Activated naive CD4-positive, alpha-beta T cell treated with anti-CD3 and anti-CD28 coated beads for 36 hours (primary cell): ENCODE measurements at regions not wholly inside any gene's neighbourhood (a gene's known extent, or its start where the extent isn't known, plus 50 kb on each side); places are given as distances from the start of the nearest gene placed in this dataset.

Experiments
- CTCF ChIA-PET: fragments of 350-600 bp; sonication (Branson Sonifier 250); formaldehyde crosslinking; loops from one replicate; lab custom pipeline; 2021; ENCODE audit warnings: antibody characterized with exemption; lab: Charles Lee
- DNase-seq: peaks from one replicate; pipeline ENCODE4 v3.0.0-alpha.2; 2020
- H3K27ac Mint-ChIP-seq: one replicate; pipeline ENCODE4 v1.8.0; 2021; ENCODE audit warnings: mild to moderate bottlenecking, mixed read lengths
- H3K27me3 Mint-ChIP-seq: one replicate; pipeline ENCODE4 v1.8.0; 2021; ENCODE audit warnings: low read depth, mixed read lengths
- H3K36me3 Mint-ChIP-seq: one replicate; pipeline ENCODE4 v1.8.0; 2021; ENCODE audit warnings: low read depth, mixed read lengths
- H3K4me1 Mint-ChIP-seq: one replicate; pipeline ENCODE4 v1.8.0; 2021; ENCODE audit warnings: low read depth, mixed read lengths
- H3K4me3 Mint-ChIP-seq: one replicate; pipeline ENCODE4 v1.8.0; 2021; ENCODE audit warnings: mild to moderate bottlenecking, moderate library complexity, mixed read lengths
- H3K9me3 Mint-ChIP-seq: one replicate; pipeline ENCODE4 v1.8.0; 2021; ENCODE audit warnings: mixed read lengths
- intact Hi-C: fragments of 100-400 bp; cut with micrococcal nuclease; formaldehyde crosslinking; loops from one replicate; pipeline ENCODE4 v1.15.1; 2023

- CTCF ChIA-PET: no interaction called here
- no peaks in the 10 kb centered on the region for H3K36me3 Mint-ChIP-seq
- H3K27me3 Mint-ChIP-seq: peaks cover 7% of the 10 kb centered on the region
- H3K27ac Mint-ChIP-seq: no peak overlapping the region
- H3K9me3 Mint-ChIP-seq: no peaks in the 10 kb centered on the region
- H3K4me3 Mint-ChIP-seq: no peak overlapping the region
- no peaks in the 10 kb centered on the region for H3K4me1 Mint-ChIP-seq
- intact Hi-C loops: no loop called here
- no peak for DNase-seq
Measured at GRCh38 chr6:99838607-99839006, 155.4 kb downstream of the MCHR2 start.

GRCh38 chr6:99841297-99841696, 152.7 kb downstream of the MCHR2 start:
- H3K9me3 Mint-ChIP-seq: no peaks in the 10 kb centered on the region
- CTCF ChIA-PET: interaction anchor here (1.6 kb wide), 1 partner anchor 27 kb away, joined by 4 read pairs; no protein-coding TSS in a partner anchor
- intact Hi-C loops: no loop called here
- no peak overlapping the region for H3K4me3 Mint-ChIP-seq
- H3K27me3 Mint-ChIP-seq: peaks cover 10% of the 10 kb centered on the region
- no peaks in the 10 kb centered on the region for H3K4me1 Mint-ChIP-seq
- no peaks in the 10 kb centered on the region for H3K36me3 Mint-ChIP-seq
- DNase-seq: no peak
- no peak overlapping the region for H3K27ac Mint-ChIP-seq

- no peaks in the 10 kb centered on the region for H3K4me1 Mint-ChIP-seq
- CTCF ChIA-PET: no interaction called here
- intact Hi-C loops: no loop called here
- H3K36me3 Mint-ChIP-seq: no peaks in the 10 kb centered on the region
- H3K27ac Mint-ChIP-seq: no peak overlapping the region
- no peaks in the 10 kb centered on the region for H3K9me3 Mint-ChIP-seq
- no peak overlapping the region for H3K4me3 Mint-ChIP-seq
- no peak for DNase-seq
- H3K27me3 Mint-ChIP-seq: peaks cover 18% of the 10 kb centered on the region
Measured at GRCh38 chr6:99846006-99846405, 148.0 kb downstream of the MCHR2 start.

- no peak overlapping the region for H3K4me3 Mint-ChIP-seq
- DNase-seq: no peak
- peaks cover 19% of the 10 kb centered on the region for H3K27me3 Mint-ChIP-seq
- CTCF ChIA-PET: interaction anchor here (0.8 to 1.3 kb wide), 2 partner anchors 17 to 19 kb away, joined by 3 to 4 read pairs; no protein-coding TSS in a partner anchor
- intact Hi-C loops: no loop called here
- no peaks in the 10 kb centered on the region for H3K36me3 Mint-ChIP-seq
- no peaks in the 10 kb centered on the region for H3K4me1 Mint-ChIP-seq
- no peak overlapping the region for H3K27ac Mint-ChIP-seq
- H3K9me3 Mint-ChIP-seq: no peaks in the 10 kb centered on the region
Measured at GRCh38 chr6:99850841-99851240, 143.2 kb downstream of the MCHR2 start.

GRCh38 chr6:99852031-99852430, 142.0 kb downstream of the MCHR2 start:
- Mint-ChIP-seq H3K4me1 (no peaks in the 10 kb centered on the region), H3K27ac (no peak overlapping the region), H3K36me3 (no peaks in the 10 kb centered on the region), H3K27me3 (peaks cover 25% of the 10 kb centered on the region), H3K9me3 (no peaks in the 10 kb centered on the region), H3K4me3 (no peak overlapping the region)
- no peak for DNase-seq
- CTCF ChIA-PET: no interaction called here
- intact Hi-C loops: no loop called here

GRCh38 chr6:99867026-99867425, 127.0 kb downstream of the MCHR2 start:
- no peak for DNase-seq
- intact Hi-C loops: no loop called here
- no peak overlapping the region for H3K27ac Mint-ChIP-seq
- H3K4me3 Mint-ChIP-seq: no peak overlapping the region
- H3K9me3 Mint-ChIP-seq: no peaks in the 10 kb centered on the region
- H3K36me3 Mint-ChIP-seq: no peaks in the 10 kb centered on the region
- CTCF ChIA-PET: interaction anchor here (1.5 to 4.5 kb wide), 4 partner anchors 19 to 233 kb away, joined by 5 to 34 read pairs (median 10); no protein-coding TSS in a partner anchor
- H3K4me1 Mint-ChIP-seq: peaks cover 5% of the 10 kb centered on the region
- peaks cover 26% of the 10 kb centered on the region for H3K27me3 Mint-ChIP-seq

GRCh38 chr6:99868074-99868702, 125.8 kb downstream of the MCHR2 start:
- Mint-ChIP-seq H3K27me3 (peaks cover 30% of the 10 kb centered on the region), H3K4me1 (peaks cover 5% of the 10 kb centered on the region), H3K9me3 (no peaks in the 10 kb centered on the region), H3K27ac (no peak overlapping the region), H3K4me3 (no peak overlapping the region), H3K36me3 (no peaks in the 10 kb centered on the region)
- peak; percentile 87 for DNase-seq
- intact Hi-C loops: loop anchor here (1.0 to 2.0 kb wide), 5 partner anchors 37 to 789 kb away; no protein-coding TSS in a partner anchor
- CTCF ChIA-PET: interaction anchor here (0.5 to 4.5 kb wide), 27 partner anchors 9 to 654 kb away, joined by 3 to 34 read pairs (median 4); no protein-coding TSS in a partner anchor
